ENCODE measurements at regions not wholly inside any gene's neighbourhood (a gene's known extent, or its start where the extent isn't known, plus 50 kb on each side); places are given as distances from the start of the nearest gene placed in this dataset.

DNA sequence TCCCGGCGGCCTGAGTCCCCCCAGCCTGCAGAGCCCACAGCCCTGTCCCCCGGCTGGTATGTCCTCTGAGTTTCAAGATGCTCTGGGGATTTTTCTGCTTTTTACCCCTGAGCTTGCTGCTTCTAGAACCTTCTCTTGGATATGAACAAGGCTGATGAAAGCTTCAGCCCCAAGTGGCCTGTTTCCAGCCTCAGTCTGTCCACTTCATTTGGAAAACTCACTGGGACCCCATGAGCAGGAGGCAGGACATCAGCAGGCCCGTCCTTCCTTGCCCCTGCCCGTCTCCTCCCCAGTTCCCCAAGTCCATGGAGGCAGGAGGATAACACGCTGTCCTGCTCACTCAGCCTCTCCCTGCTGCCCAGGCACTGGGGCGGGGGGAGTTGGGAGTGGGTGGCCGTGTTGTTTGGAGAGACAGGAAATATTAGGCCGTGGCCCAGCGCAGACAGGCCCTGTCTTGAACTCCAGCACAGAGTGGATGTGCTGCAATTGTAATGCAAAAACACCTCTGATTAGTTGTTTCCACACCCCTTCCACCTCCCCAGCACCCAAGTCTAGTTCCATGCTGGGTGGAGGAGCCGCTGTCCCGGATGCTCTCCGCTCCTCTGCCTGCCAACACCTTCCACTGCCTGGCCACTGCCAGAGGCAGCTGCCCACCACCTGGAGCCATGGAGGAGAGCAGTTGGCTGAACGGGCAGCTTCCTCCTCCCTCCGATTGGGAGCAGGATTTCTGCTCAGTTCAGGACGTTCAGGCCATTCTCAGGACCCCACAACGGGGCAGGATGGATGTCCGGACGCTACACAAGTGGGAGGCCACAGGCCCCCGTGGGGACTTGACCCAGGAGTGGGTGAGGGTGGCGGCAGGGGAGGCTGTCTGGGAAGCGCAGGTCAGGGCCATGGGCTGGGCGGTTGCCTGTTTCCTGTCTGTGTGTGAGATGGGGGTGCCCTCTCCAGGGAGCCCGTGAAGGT is 216.9 kb upstream of the GSE1 start:
- 50% methylated on average over 17 of the region's 24 CpGs for WGBS (ENCODE audit: low lambda C conversion rate)
- Histone ChIP-seq H4K20me1 (ENCODE audit: insufficient read depth) (no peaks in the 10 kb centered on the region), H3K4me3 (ENCODE audit: low read depth in 2 of 2, low read length in 1 of 2) (0 out of 4 replicates have a peak overlapping the region, but pooled peaks of 1 of the 2 experiments have one; percentile 41), H3K36me3 (replicated peaks in 1 of 2; ENCODE audit: control insufficient read depth in 1 of 2, insufficient read depth in 2 of 2, low read length in 1 of 2) (no peaks in the 10 kb centered on the region), H3K9me3 (no peaks in the 10 kb centered on the region), H3K9me2 (no peaks in the 10 kb centered on the region), H3K4me1 (ENCODE audit: control insufficient read depth in 1 of 2, insufficient read depth in 2 of 2, low read depth in 1 of 2, low read length in 1 of 2) (peaks cover 35 to 62% of the 10 kb centered on the region in 2 experiments), H3K9ac (peak overlapping the region; percentile 69), H3K4me2 (peak overlapping the region; percentile 80), H3K27me3 (ENCODE audit: insufficient read depth) (no peaks in the 10 kb centered on the region), H3K27ac (ENCODE audit: low read depth in 2 of 2, low read length in 1 of 2) (peak overlapping the region; percentile 95 to 99), H3F3A (replicated peaks; ENCODE audit: insufficient read depth) (peaks cover 21% of the 10 kb centered on the region), H3K79me2 (ENCODE audit: insufficient read depth) (peaks cover 15% of the 10 kb centered on the region; the same call in 1 of the 2 replicates), H2AFZ (ENCODE audit: low read depth) (peak overlapping the region; percentile 47; the same call in 1 of the 2 replicates)
- POLR2A ChIA-PET = interaction anchor here (0.7 to 1.8 kb wide), 6 partner anchors 11 to 216 kb away, joined by 3 to 8 read pairs (median 6); partner anchors contain the start of gene GSE1
- DNase-seq = peak; percentile 75
- CTCF ChIA-PET = interaction anchor here (0.6 to 10.1 kb wide), 20 partner anchors 13 to 281 kb away, joined by 3 to 144 read pairs (median 4); no protein-coding TSS in a partner anchor
- TF ChIP-seq, protein P1, sequence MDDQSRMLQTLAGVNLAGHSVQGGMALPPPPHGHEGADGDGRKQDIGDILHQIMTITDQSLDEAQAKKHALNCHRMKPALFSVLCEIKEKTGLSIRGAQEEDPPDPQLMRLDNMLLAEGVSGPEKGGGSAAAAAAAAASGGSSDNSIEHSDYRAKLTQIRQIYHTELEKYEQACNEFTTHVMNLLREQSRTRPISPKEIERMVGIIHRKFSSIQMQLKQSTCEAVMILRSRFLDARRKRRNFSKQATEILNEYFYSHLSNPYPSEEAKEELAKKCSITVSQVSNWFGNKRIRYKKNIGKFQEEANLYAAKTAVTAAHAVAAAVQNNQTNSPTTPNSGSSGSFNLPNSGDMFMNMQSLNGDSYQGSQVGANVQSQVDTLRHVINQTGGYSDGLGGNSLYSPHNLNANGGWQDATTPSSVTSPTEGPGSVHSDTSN (IDR thresholded peaks at IDR 0.05) = no peak
- no peak for TF ChIP-seq GATA2 (CRISPR knock-in tag; IDR thresholded peaks at IDR 0.05)
- TF ChIP-seq NRF1 (IDR thresholded peaks at IDR 0.05; ENCODE audit: low read depth, low read length) = no peak
- TF ChIP-seq, protein P2, sequence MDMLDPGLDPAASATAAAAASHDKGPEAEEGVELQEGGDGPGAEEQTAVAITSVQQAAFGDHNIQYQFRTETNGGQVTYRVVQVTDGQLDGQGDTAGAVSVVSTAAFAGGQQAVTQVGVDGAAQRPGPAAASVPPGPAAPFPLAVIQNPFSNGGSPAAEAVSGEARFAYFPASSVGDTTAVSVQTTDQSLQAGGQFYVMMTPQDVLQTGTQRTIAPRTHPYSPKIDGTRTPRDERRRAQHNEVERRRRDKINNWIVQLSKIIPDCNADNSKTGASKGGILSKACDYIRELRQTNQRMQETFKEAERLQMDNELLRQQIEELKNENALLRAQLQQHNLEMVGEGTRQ (IDR thresholded peaks at IDR 0.05; ENCODE audit: borderline replicate concordance, low read depth, low read length) = no peak
- no peak for TF ChIP-seq MXI1 (IDR thresholded peaks at IDR 0.05; ENCODE audit: low read depth, low read length)
- TF ChIP-seq SMC3 (IDR thresholded peaks at IDR 0.05; ENCODE audit: low read depth, low read length) = no peak
- no peak for TF ChIP-seq RFX5 (IDR thresholded peaks at IDR 0.05; ENCODE audit: low read length)
- TF ChIP-seq, protein P3, sequence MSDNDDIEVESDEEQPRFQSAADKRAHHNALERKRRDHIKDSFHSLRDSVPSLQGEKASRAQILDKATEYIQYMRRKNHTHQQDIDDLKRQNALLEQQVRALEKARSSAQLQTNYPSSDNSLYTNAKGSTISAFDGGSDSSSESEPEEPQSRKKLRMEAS (IDR thresholded peaks at IDR 0.05; ENCODE audit: low read depth) = 0 out of 2 replicates have a peak, but pooled peaks have one; percentile 9
- no peak for TF ChIP-seq TCF12 (IDR thresholded peaks at IDR 0.05)
- TF ChIP-seq, protein P4, sequence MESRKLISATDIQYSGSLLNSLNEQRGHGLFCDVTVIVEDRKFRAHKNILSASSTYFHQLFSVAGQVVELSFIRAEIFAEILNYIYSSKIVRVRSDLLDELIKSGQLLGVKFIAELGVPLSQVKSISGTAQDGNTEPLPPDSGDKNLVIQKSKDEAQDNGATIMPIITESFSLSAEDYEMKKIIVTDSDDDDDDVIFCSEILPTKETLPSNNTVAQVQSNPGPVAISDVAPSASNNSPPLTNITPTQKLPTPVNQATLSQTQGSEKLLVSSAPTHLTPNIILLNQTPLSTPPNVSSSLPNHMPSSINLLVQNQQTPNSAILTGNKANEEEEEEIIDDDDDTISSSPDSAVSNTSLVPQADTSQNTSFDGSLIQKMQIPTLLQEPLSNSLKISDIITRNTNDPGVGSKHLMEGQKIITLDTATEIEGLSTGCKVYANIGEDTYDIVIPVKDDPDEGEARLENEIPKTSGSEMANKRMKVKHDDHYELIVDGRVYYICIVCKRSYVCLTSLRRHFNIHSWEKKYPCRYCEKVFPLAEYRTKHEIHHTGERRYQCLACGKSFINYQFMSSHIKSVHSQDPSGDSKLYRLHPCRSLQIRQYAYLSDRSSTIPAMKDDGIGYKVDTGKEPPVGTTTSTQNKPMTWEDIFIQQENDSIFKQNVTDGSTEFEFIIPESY (IDR thresholded peaks at IDR 0.05; ENCODE audit: borderline replicate concordance, low read depth) = no peak
- TF ChIP-seq, protein P5, sequence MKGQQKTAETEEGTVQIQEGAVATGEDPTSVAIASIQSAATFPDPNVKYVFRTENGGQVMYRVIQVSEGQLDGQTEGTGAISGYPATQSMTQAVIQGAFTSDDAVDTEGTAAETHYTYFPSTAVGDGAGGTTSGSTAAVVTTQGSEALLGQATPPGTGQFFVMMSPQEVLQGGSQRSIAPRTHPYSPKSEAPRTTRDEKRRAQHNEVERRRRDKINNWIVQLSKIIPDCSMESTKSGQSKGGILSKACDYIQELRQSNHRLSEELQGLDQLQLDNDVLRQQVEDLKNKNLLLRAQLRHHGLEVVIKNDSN (IDR thresholded peaks at IDR 0.05; ENCODE audit: borderline replicate concordance, low read depth) = no peak
- no peak for TF ChIP-seq EZH2phosphoT487 (IDR thresholded peaks at IDR 0.05; ENCODE audit: borderline replicate concordance, low read depth)
- no peak for TF ChIP-seq POLR2AphosphoS5 (IDR thresholded peaks at IDR 0.05; ENCODE audit: low read depth, low read length)
- TF ChIP-seq, protein P6, sequence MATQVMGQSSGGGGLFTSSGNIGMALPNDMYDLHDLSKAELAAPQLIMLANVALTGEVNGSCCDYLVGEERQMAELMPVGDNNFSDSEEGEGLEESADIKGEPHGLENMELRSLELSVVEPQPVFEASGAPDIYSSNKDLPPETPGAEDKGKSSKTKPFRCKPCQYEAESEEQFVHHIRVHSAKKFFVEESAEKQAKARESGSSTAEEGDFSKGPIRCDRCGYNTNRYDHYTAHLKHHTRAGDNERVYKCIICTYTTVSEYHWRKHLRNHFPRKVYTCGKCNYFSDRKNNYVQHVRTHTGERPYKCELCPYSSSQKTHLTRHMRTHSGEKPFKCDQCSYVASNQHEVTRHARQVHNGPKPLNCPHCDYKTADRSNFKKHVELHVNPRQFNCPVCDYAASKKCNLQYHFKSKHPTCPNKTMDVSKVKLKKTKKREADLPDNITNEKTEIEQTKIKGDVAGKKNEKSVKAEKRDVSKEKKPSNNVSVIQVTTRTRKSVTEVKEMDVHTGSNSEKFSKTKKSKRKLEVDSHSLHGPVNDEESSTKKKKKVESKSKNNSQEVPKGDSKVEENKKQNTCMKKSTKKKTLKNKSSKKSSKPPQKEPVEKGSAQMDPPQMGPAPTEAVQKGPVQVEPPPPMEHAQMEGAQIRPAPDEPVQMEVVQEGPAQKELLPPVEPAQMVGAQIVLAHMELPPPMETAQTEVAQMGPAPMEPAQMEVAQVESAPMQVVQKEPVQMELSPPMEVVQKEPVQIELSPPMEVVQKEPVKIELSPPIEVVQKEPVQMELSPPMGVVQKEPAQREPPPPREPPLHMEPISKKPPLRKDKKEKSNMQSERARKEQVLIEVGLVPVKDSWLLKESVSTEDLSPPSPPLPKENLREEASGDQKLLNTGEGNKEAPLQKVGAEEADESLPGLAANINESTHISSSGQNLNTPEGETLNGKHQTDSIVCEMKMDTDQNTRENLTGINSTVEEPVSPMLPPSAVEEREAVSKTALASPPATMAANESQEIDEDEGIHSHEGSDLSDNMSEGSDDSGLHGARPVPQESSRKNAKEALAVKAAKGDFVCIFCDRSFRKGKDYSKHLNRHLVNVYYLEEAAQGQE (IDR thresholded peaks at IDR 0.05; ENCODE audit: low read depth, low read length) = no peak
- no peak for TF ChIP-seq JUND (IDR thresholded peaks at IDR 0.05)
- TF ChIP-seq GABPA (IDR thresholded peaks at IDR 0.05; ENCODE audit: low read depth) = no peak
- TF ChIP-seq, protein P7, sequence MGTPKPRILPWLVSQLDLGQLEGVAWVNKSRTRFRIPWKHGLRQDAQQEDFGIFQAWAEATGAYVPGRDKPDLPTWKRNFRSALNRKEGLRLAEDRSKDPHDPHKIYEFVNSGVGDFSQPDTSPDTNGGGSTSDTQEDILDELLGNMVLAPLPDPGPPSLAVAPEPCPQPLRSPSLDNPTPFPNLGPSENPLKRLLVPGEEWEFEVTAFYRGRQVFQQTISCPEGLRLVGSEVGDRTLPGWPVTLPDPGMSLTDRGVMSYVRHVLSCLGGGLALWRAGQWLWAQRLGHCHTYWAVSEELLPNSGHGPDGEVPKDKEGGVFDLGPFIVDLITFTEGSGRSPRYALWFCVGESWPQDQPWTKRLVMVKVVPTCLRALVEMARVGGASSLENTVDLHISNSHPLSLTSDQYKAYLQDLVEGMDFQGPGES (IDR thresholded peaks at IDR 0.05; ENCODE audit: low read depth, low read length) = no peak
- TF ChIP-seq TAF1 (IDR thresholded peaks at IDR 0.05; ENCODE audit: borderline replicate concordance, low read depth, low read length) = 0 out of 2 replicates have a peak, but pooled peaks have one; percentile 3
- TF ChIP-seq FOXM1 (IDR thresholded peaks at IDR 0.05; ENCODE audit: low read depth) = no peak
- TF ChIP-seq YY1 (IDR thresholded peaks at IDR 0.05; ENCODE audit: low read depth) = 0 out of 2 replicates have a peak, but pooled peaks have one; percentile 5
- TF ChIP-seq CHD2 (IDR thresholded peaks at IDR 0.05; ENCODE audit: low read length, partially characterized antibody) = no peak
